HepG2 (cell line): ENCODE measurements at regions not wholly inside any gene's neighbourhood (a gene's known extent, or its start where the extent isn't known, plus 50 kb on each side); places are given as distances from the start of the nearest gene placed in this dataset.

ENCODE experiments used
- ASH2L ChIP-seq: fragments of 300-600, 200-600 bp; sonication (generic); IDR thresholded peaks from 2 replicates; pipeline ENCODE4 v1.7.0; 2017; ENCODE audit warnings: low read depth, mild to moderate bottlenecking, moderate library complexity, mixed read lengths, low read length; ENCODE audit not compliant: insufficient read length
- CTCF ChIP-seq: sonication (generic); formaldehyde crosslinking; IDR thresholded peaks from 2 replicates; pipeline ENCODE4 v1.5.0; 2020; ENCODE audit warnings: mild to moderate bottlenecking, missing genetic modification reagents, moderate library complexity
- TAF15 ChIP-seq: fragments of 200-400 bp; formaldehyde crosslinking; IDR thresholded peaks from one replicate; pipeline ENCODE4 v1.6.1; 2018; ENCODE audit warnings: mild to moderate bottlenecking, low read depth, low read length; ENCODE audit not compliant: poor library complexity, severe bottlenecking
- ZNF747 ChIP-seq: sonication (generic); formaldehyde crosslinking; IDR thresholded peaks from 2 replicates; pipeline ENCODE4 v1.8.1; 2023; ENCODE audit warnings: missing genetic modification reagents, mild to moderate bottlenecking, borderline replicate concordance

- no peak for TF ChIP-seq ASH2L
- TF ChIP-seq ZNF747, result no peak
- no peak for TF ChIP-seq CTCF (CRISPR knock-in tag)
- no peak for TF ChIP-seq TAF15
Observed at GRCh38 chr13:79682164-79682563, 201.2 kb downstream of the NDFIP2 start.
